Cardiac fibroblast (primary cell): ENCODE measurements at regions not wholly inside any gene's neighbourhood (a gene's known extent, or its start where the extent isn't known, plus 50 kb on each side); places are given as distances from the start of the nearest gene placed in this dataset.

Experiments
- DNase-seq, 2 donors: peaks; one replicate each; pipeline versions ENCODE4 v3.0.0 to v3.0.0-alpha.2; 2010; ENCODE audit warnings: low read depth in 2 of 2
- H3K4me3 ChIP-seq, 2 donors: replicated peaks in 1 of 2; 1 replicate in 1 of 2; 2 replicates in 1 of 2; pipeline ENCODE4 v1.5.1; 2011; ENCODE audit warnings: low read depth in 2 of 2, low read length in 2 of 2, mild to moderate bottlenecking in 2 of 2, moderate library complexity in 1 of 2
- TF ChIP-seq, protein P1 (sequence below): IDR thresholded peaks from one replicate; pipeline ENCODE4 v1.5.1; 2011; ENCODE audit warnings: low read depth, mild to moderate bottlenecking, low read length, inconsistent platforms

- TF ChIP-seq, protein P1, sequence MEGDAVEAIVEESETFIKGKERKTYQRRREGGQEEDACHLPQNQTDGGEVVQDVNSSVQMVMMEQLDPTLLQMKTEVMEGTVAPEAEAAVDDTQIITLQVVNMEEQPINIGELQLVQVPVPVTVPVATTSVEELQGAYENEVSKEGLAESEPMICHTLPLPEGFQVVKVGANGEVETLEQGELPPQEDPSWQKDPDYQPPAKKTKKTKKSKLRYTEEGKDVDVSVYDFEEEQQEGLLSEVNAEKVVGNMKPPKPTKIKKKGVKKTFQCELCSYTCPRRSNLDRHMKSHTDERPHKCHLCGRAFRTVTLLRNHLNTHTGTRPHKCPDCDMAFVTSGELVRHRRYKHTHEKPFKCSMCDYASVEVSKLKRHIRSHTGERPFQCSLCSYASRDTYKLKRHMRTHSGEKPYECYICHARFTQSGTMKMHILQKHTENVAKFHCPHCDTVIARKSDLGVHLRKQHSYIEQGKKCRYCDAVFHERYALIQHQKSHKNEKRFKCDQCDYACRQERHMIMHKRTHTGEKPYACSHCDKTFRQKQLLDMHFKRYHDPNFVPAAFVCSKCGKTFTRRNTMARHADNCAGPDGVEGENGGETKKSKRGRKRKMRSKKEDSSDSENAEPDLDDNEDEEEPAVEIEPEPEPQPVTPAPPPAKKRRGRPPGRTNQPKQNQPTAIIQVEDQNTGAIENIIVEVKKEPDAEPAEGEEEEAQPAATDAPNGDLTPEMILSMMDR: no peak
- DNase-seq: peak; percentile 93 to 96
- no peak overlapping the region for H3K4me3 ChIP-seq
These were observed 248.6 kb upstream of the KLF4 start for GRCh38 chr9:107737987-107738743.

DNA sequence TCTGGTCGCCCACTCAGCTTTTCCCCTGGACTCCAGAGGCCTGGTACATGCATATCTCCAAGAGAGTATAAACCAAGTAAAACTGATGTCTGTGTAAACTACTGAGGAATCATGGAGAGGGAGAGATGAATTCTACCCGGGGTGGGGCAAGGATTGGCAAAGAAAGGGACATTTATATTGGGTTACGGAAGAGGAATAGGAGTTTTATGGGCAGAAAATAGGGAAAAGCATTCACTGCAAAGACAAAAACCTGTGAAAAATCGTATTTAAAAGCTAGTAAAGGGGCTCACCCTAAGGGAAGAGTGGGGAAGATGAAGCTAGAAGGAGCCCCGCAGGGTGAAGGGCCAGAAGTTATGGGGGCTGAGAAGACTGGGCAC, 248.0 kb upstream of the KLF4 start:
- no peak overlapping the region for H3K4me3 ChIP-seq
- DNase-seq: no peak
- TF ChIP-seq, protein P1: no peak

DNA sequence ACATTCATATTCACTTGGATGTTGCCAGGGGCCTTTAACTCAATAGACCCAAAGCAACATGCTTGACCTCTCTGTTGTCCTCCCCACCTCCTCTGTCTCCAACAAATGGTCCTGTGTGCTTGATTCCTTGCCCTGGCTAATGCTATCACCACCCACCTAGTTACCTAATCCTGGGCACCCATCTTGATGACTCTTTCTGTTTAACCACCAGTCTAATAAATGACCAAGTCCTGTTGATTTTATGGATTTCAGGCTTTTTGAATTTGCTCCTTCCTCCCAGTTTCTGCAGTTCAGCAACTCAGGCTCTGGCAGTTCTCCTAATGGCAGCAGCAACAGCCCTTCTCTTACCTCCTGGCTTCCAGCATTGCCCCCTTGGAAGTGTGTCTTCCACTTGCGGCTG, 246.3 kb upstream of the KLF4 start:
- DNase-seq: no peak
- TF ChIP-seq, protein P1: no peak
- no peak overlapping the region for H3K4me3 ChIP-seq

- peak; percentile 97 for DNase-seq
- no peak overlapping the region for H3K4me3 ChIP-seq
- TF ChIP-seq, protein P1: peak; percentile 8
These were observed 244.9 kb upstream of the KLF4 start for GRCh38 chr9:107734256-107735013.

- DNase-seq: peak; percentile 62 to 65
- no peak overlapping the region for H3K4me3 ChIP-seq
- TF ChIP-seq, protein P1: no peak
These were observed 243.9 kb upstream of the KLF4 start for GRCh38 chr9:107733523-107733894.

GRCh38 chr9:107732781-107733522, 243.4 kb upstream of the KLF4 start:
- peak overlapping the region in 1 of 2 donors; percentile 10 for H3K4me3 ChIP-seq
- peak; percentile 77 to 89 for DNase-seq
- TF ChIP-seq, protein P1: no peak
